Activated T-helper 1 cell treated with anti-CD3 and anti-CD28 coated beads, Interleukin-12 subunit alpha, Interleukin-12 subunit beta, Interleukin-2, Interleukin-4 antibody, amounts not matched to agents 30 ng/mL and 10 ng/mL and 1 ng/mL, durations not matched to agents 14 hours and 24 hours and 36 hours (primary cell): ENCODE measurements at regions not wholly inside any gene's neighbourhood (a gene's known extent, or its start where the extent isn't known, plus 50 kb on each side); places are given as distances from the start of the nearest gene placed in this dataset.
"Not testable (repeated sequence)": the region's sequence is repeated elsewhere in the genome, so short reads cannot be mapped to it uniquely, and the experiment has no call there.

Experiments used
- DNase-seq: peaks from one replicate; pipeline ENCODE4 v3.0.0; 2021; ENCODE audit warnings: low spot score
- H3K27ac Mint-ChIP-seq: one replicate; pipeline ENCODE4 v1.8.0; 2021; ENCODE audit warnings: mild to moderate bottlenecking, mixed read lengths
- H3K27me3 Mint-ChIP-seq: one replicate; pipeline ENCODE4 v1.8.0; 2022; ENCODE audit warnings: mild to moderate bottlenecking, moderate library complexity, mixed read lengths; ENCODE audit not compliant: insufficient read depth
- H3K36me3 Mint-ChIP-seq: one replicate; pipeline ENCODE4 v1.8.0; 2021; ENCODE audit warnings: low read depth, mixed read lengths
- H3K4me1 Mint-ChIP-seq: one replicate; pipeline ENCODE4 v1.8.0; 2021; ENCODE audit warnings: low read depth, mixed read lengths
- H3K4me3 Mint-ChIP-seq: one replicate; pipeline ENCODE4 v1.8.0; 2021; ENCODE audit warnings: mild to moderate bottlenecking, moderate library complexity, mixed read lengths
- H3K9me3 Mint-ChIP-seq: one replicate; pipeline ENCODE4 v1.8.0; 2021; ENCODE audit warnings: mixed read lengths
- intact Hi-C: fragments of 100-400 bp; cut with micrococcal nuclease; formaldehyde crosslinking; loops from one replicate; pipeline ENCODE4 v1.15.1; 2024

DNA sequence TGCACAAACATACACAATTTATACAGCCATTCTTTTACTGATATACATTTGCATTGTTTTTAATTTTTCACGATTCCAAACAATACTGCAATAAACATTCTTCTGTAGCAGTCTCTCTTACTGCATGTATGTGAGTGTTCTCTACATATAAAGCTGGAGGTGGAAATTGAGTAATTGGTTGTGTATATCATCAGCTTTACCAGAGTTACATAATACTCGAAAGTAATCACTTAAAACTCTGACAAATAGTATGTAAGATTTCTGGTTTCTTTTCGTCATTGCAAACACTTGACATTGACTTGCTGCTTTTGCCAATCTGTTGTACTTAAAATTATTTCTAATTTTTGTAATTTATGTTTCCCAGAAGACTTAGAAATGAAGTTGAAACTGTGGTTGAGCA is 110.2 kb downstream of the TDRD15 start:
- intact Hi-C loops = no loop called here
- no peak overlapping the region for H3K4me3 Mint-ChIP-seq
- H3K27me3 Mint-ChIP-seq = no peaks in the 10 kb centered on the region

DNA sequence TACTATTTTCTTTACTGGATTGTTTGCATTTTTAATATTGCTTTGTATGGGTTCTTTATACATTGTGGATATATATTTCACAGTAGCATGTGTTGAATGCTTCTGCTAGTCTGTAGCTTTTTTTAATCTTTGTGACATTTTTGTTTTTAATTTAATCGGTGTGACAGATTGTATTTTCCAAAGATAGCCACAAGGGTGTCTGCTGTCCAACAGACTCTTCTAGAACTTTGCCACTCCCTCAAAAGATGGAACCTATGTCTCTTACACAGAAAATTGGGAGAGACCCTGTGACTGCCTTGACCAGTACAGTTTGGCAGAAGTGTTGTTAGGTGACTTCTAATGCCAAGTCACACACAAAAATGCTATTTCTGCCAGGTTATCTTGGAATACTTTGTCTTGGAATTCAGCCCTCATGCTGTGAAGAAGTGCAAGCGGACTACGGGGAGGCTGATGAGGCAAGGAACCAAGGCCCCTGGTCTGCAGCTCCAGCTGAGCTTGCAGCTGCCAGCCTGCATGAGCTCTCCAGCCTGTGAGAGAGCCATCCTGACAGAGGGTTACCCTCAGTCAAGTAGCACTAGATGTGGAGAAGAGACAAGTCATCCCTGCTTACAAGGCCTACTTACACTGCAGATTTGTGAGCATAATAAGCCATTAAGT is 110.8 kb downstream of the TDRD15 start:
- intact Hi-C loops = no loop called here
- Mint-ChIP-seq H3K4me1 (no peaks in the 10 kb centered on the region), H3K27ac (no peak overlapping the region), H3K4me3 (no peak overlapping the region), H3K27me3 (no peaks in the 10 kb centered on the region), H3K36me3 (no peaks in the 10 kb centered on the region), H3K9me3 (peaks cover under 1% of the 10 kb centered on the region)
- DNase-seq = no peak

More for the DNA sequence above, 110.2 kb downstream of the TDRD15 start:
- Mint-ChIP-seq H3K4me1 (no peaks in the 10 kb centered on the region), H3K36me3 (no peaks in the 10 kb centered on the region), H3K9me3 (no peaks in the 10 kb centered on the region), H3K27ac (no peak overlapping the region)
- no peak for DNase-seq

- DNase-seq, H3K4me1 Mint-ChIP-seq, H3K4me3 Mint-ChIP-seq, H3K27me3 Mint-ChIP-seq, H3K36me3 Mint-ChIP-seq, H3K27ac Mint-ChIP-seq, intact Hi-C loops: not testable (repeated sequence)
- peaks cover 15% of the 10 kb centered on the region for H3K9me3 Mint-ChIP-seq
These were observed 116.0 kb downstream of the TDRD15 start for GRCh38 chr2:21239749-21240148.

- no peaks in the 10 kb centered on the region for H3K4me1 Mint-ChIP-seq
- H3K36me3 Mint-ChIP-seq = no peaks in the 10 kb centered on the region
- intact Hi-C loops = no loop called here
- H3K4me3 Mint-ChIP-seq = no peak overlapping the region
- DNase-seq = no peak
- H3K27ac Mint-ChIP-seq = no peak overlapping the region
- H3K9me3 Mint-ChIP-seq = peaks cover 15% of the 10 kb centered on the region
- peaks cover 2% of the 10 kb centered on the region for H3K27me3 Mint-ChIP-seq
These were observed 120.4 kb downstream of the TDRD15 start for GRCh38 chr2:21244161-21244560.

DNA sequence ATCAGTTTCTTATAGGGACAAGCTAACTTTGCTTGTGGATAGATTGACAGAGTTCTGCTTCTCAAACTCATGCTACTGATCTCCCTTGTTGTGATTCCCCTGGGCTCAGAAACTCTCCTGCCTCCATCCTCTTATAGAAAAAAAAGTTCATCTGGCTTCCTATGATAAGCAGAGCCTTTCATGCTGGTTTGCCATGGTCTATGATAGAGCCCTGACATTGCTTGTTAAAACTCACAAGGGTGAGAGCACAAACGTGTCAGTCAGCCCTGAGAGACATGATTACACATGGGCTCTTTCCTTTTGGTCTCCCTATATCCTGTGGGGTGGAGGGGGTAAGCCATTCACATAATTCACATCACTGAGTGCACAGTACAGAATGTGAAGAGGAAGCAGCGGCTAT is 121.8 kb downstream of the TDRD15 start:
- intact Hi-C loops = no loop called here
- Mint-ChIP-seq H3K4me1 (no peaks in the 10 kb centered on the region), H3K9me3 (peaks cover 7% of the 10 kb centered on the region), H3K27ac (no peak overlapping the region), H3K27me3 (peaks cover 2% of the 10 kb centered on the region), H3K4me3 (no peak overlapping the region), H3K36me3 (no peaks in the 10 kb centered on the region)
- no peak for DNase-seq

DNA sequence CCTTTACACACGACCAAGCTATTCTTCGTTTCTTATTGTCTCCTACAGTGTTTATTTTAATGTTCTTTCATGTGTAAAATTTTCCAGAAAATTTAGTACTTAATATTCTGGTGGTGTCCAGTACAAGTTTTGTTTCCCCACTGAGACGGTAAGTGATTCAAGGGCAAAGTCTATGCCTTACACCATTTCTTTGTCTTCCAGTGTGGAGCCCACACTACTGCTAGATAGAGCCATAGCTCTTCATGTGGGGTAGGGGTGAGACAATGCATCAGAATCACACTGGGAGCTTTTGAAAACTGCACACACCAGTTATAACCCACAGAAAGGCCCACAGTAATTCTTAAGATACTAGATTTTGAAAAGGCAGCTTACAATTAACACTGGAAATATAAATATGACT is 125.6 kb downstream of the TDRD15 start:
- Mint-ChIP-seq H3K9me3 (no peaks in the 10 kb centered on the region), H3K36me3 (no peaks in the 10 kb centered on the region), H3K27me3 (no peaks in the 10 kb centered on the region), H3K27ac (no peak overlapping the region), H3K4me3 (no peak overlapping the region), H3K4me1 (no peaks in the 10 kb centered on the region)
- DNase-seq = no peak
- intact Hi-C loops = no loop called here

DNA sequence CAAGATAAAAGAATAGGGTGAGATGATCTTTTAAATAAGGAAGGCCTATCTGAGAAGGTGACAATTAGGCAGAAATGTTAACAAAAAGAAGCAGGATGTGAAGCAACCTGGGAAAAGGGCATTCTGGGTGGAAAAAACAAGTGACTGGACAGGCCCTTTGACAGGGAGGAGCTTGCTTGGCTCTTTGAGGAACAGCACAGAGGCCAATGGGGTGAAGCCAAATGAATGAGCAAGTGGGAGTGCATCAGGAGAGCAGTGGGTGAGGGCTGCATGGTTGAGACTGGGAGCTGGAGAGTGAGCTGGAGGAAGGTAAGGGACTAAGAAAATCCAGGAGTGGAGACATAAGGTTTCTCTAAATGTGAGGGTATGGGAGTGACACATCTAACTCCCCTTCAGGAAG is 126.9 kb downstream of the TDRD15 start:
- Mint-ChIP-seq H3K27ac (no peak overlapping the region), H3K9me3 (no peaks in the 10 kb centered on the region), H3K4me1 (no peaks in the 10 kb centered on the region), H3K27me3 (no peaks in the 10 kb centered on the region), H3K4me3 (no peak overlapping the region), H3K36me3 (no peaks in the 10 kb centered on the region)
- DNase-seq = no peak
- intact Hi-C loops = no loop called here

GRCh38 chr2:21251216-21251980 is 127.6 kb downstream of the TDRD15 start:
- Mint-ChIP-seq H3K36me3 (no peaks in the 10 kb centered on the region), H3K9me3 (no peaks in the 10 kb centered on the region), H3K27me3 (no peaks in the 10 kb centered on the region), H3K27ac (no peak overlapping the region), H3K4me1 (no peaks in the 10 kb centered on the region), H3K4me3 (no peak overlapping the region)
- no peak for DNase-seq
- intact Hi-C loops = no loop called here

DNA sequence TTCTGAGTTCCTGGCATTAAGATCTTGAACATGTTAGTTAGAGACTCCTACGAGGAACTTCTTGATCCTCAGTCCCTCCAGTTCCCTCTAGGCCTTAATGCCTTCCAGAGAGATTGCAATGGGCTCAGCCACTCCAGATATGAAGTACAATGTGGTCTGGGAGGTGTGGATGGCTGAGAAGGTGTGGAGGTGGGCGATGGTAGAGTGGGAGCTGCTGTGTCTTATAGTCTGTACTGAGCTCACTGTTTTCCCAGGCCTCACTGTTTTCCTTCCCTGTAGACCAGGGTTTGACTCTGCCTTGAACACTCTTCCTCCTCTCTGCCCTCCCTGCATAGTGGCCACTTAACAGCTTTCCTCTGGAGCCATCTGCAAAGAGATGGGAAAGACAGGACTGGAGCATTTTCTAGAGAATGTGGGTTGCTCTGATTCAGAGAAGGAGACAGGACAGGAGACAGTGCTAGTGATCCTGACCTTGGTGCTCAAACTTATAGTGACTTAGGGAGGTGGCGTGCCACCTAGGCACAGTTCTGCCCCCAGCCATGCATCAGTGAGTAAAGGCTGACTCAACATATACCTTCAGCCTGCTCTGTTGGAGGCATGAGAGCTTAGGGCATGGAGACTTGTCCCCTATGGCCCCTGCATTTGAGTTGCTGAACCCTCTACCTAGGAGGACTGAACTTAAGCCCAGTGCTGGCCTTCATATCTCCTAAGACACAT is 129.7 kb downstream of the TDRD15 start:
- no peaks in the 10 kb centered on the region for H3K36me3 Mint-ChIP-seq

DNA sequence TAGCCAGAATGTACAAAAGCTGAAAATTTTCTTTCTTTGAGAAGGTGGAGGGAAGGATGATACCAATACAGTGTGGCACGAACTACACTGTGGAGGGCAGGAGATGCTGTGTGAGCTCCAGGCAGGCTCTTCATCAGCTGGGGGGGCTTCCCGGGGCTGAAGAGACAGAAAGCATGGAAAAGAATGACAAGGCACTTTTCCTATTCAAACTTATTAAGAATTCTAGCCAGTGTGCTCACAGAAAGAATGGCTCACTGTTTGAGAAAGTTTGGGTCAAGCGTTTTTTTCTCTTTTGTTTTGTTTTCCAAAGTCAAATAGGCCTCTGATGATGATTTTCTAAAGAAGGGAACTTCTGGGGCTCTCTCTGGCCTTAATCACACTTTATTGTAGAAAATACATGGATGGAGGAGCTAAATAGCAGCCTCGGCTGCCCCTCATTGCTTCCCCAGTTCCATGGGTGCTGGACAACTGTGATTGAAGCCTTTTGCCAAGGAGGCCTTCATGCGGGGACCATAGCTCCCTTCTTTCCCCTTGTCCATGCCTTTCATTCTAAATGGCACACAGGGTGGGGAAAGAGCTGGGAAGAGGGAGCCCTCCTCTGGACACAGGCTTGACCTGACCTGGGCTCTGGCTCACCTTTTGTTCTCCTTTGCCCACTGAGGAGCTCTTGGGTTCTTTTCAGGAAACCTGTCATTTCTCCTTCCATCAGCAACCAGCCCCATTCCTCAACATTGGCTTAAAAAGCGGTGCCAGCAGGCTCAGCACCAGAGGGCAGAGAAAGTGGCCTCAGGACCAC is 130.6 kb downstream of the TDRD15 start:
- no peaks in the 10 kb centered on the region for H3K9me3 Mint-ChIP-seq
- no peaks in the 10 kb centered on the region for H3K27me3 Mint-ChIP-seq
- H3K4me1 Mint-ChIP-seq = no peaks in the 10 kb centered on the region
- H3K27ac Mint-ChIP-seq = no peak overlapping the region
- intact Hi-C loops = no loop called here
- no peak for DNase-seq
- H3K4me3 Mint-ChIP-seq = no peak overlapping the region
- no peaks in the 10 kb centered on the region for H3K36me3 Mint-ChIP-seq

More for the DNA sequence above, 129.7 kb downstream of the TDRD15 start:
- intact Hi-C loops = no loop called here
- H3K4me1 Mint-ChIP-seq = no peaks in the 10 kb centered on the region
- H3K4me3 Mint-ChIP-seq = no peak overlapping the region
- no peaks in the 10 kb centered on the region for H3K9me3 Mint-ChIP-seq
- H3K27ac Mint-ChIP-seq = no peak overlapping the region
- DNase-seq = no peak
- H3K27me3 Mint-ChIP-seq = no peaks in the 10 kb centered on the region

GRCh38 chr2:21256006-21256405 is 132.2 kb downstream of the TDRD15 start:
- Mint-ChIP-seq H3K4me3 (no peak overlapping the region), H3K9me3 (no peaks in the 10 kb centered on the region), H3K36me3 (no peaks in the 10 kb centered on the region), H3K27ac (no peak overlapping the region), H3K4me1 (no peaks in the 10 kb centered on the region), H3K27me3 (no peaks in the 10 kb centered on the region)
- DNase-seq = no peak
- intact Hi-C loops = no loop called here

- Mint-ChIP-seq H3K9me3 (no peaks in the 10 kb centered on the region), H3K4me3 (no peak overlapping the region), H3K27me3 (no peaks in the 10 kb centered on the region), H3K36me3 (no peaks in the 10 kb centered on the region), H3K4me1 (no peaks in the 10 kb centered on the region), H3K27ac (no peak overlapping the region)
- intact Hi-C loops = no loop called here
- DNase-seq = no peak
These were observed 133.9 kb downstream of the TDRD15 start for GRCh38 chr2:21257621-21258020.

- no peaks in the 10 kb centered on the region for H3K9me3 Mint-ChIP-seq
- DNase-seq = no peak
- no peak overlapping the region for H3K27ac Mint-ChIP-seq
- no peaks in the 10 kb centered on the region for H3K36me3 Mint-ChIP-seq
- no peak overlapping the region for H3K4me3 Mint-ChIP-seq
- intact Hi-C loops = no loop called here
- no peaks in the 10 kb centered on the region for H3K4me1 Mint-ChIP-seq
- H3K27me3 Mint-ChIP-seq = no peaks in the 10 kb centered on the region
These were observed 134.3 kb downstream of the TDRD15 start for GRCh38 chr2:21258082-21258481.
